ENCODE measurements at regions not wholly inside any gene's neighbourhood (a gene's known extent, or its start where the extent isn't known, plus 50 kb on each side); places are given as distances from the start of the nearest gene placed in this dataset.
A peak's percentile ranks its signal among the peaks of the same experiment; 100 is the strongest.

GRCh38 chr2:137824501-137824900 is 139.8 kb upstream of the HNMT start:
- DNase-seq (ENCODE audit: low read depth): no peak

- DNase-seq (ENCODE audit: low read depth): peak; percentile 31
Measured at GRCh38 chr2:137826373-137827372, 137.6 kb upstream of the HNMT start.

GRCh38 chr2:137828624-137829023 is 135.6 kb upstream of the HNMT start:
- DNase-seq (ENCODE audit: low read depth): no peak

- DNase-seq (ENCODE audit: low read depth): no peak
Measured at GRCh38 chr2:137829251-137829650, 135.0 kb upstream of the HNMT start.

GRCh38 chr2:137834760-137835379 is 129.4 kb upstream of the HNMT start:
- no peak for DNase-seq (ENCODE audit: low read depth)

GRCh38 chr2:137836671-137837070 is 127.6 kb upstream of the HNMT start:
- no peak for DNase-seq (ENCODE audit: low read depth)

GRCh38 chr2:137837830-137838229 is 126.4 kb upstream of the HNMT start:
- no peak for DNase-seq (ENCODE audit: low read depth)

GRCh38 chr2:137838255-137839092 is 125.8 kb upstream of the HNMT start:
- DNase-seq (ENCODE audit: low read depth): peak; percentile 54

- no peak for DNase-seq (ENCODE audit: low read depth)
Measured at GRCh38 chr2:137842430-137842829, 121.8 kb upstream of the HNMT start.

GRCh38 chr2:137842952-137843351 is 121.3 kb upstream of the HNMT start:
- no peak for DNase-seq (ENCODE audit: low read depth)

GRCh38 chr2:137845422-137845821 is 118.9 kb upstream of the HNMT start:
- DNase-seq (ENCODE audit: low read depth): no peak

GRCh38 chr2:137846993-137847392 is 117.3 kb upstream of the HNMT start:
- no peak for DNase-seq (ENCODE audit: low read depth)

- no peak for DNase-seq (ENCODE audit: low read depth)
Measured at GRCh38 chr2:137847443-137847842, 116.8 kb upstream of the HNMT start.

GRCh38 chr2:137857881-137858280 is 106.4 kb upstream of the HNMT start:
- no peak for DNase-seq (ENCODE audit: low read depth)

- no peak for DNase-seq (ENCODE audit: low read depth)
Measured at GRCh38 chr2:137862651-137863050, 101.6 kb upstream of the HNMT start.

GRCh38 chr2:137865954-137866540 is 98.2 kb upstream of the HNMT start:
- DNase-seq (ENCODE audit: low read depth): peak; percentile 43

- DNase-seq (ENCODE audit: low read depth): no peak
Measured at GRCh38 chr2:137870682-137871081, 93.6 kb upstream of the HNMT start.

- no peak for DNase-seq (ENCODE audit: low read depth)
Measured at GRCh38 chr2:137872577-137872976, 91.7 kb upstream of the HNMT start.

- no peak for DNase-seq (ENCODE audit: low read depth)
Measured at GRCh38 chr2:137873536-137874244, 90.6 kb upstream of the HNMT start.

- DNase-seq (ENCODE audit: low read depth): no peak
Measured at GRCh38 chr2:137879121-137879520, 85.2 kb upstream of the HNMT start.

- DNase-seq (ENCODE audit: low read depth): no peak
Measured at GRCh38 chr2:137881711-137882110, 82.6 kb upstream of the HNMT start.
